PC-3 (cell line): ENCODE measurements at regions not wholly inside any gene's neighbourhood (a gene's known extent, or its start where the extent isn't known, plus 50 kb on each side); places are given as distances from the start of the nearest gene placed in this dataset.

Source experiments
- ATAC-seq: fragments of 200-7000 bp; cut with Tn5 transposase; 2 replicates; pipeline ENCODE4 v1.9.1; 2020; ENCODE audit warnings: mild to moderate bottlenecking, moderate library complexity
- BruUV-seq: library from RNA; stranded (reverse); fragments of 400-500 nt; replicated peaks from 2 replicates; lab custom pipeline; 2021; lab: Mats Ljungman, UMichigan
- CTCF ChIA-PET: fragments of 300-600 bp; sonication (Branson Sonifier 250); formaldehyde crosslinking; loops from one replicate; lab custom pipeline; 2022; ENCODE audit warnings: antibody characterized with exemption; lab: Charles Lee
- POLR2A ChIA-PET: fragments of 300-600 bp; sonication (Branson Sonifier 250); formaldehyde crosslinking; loops from one replicate; lab custom pipeline; 2022; ENCODE audit warnings: antibody characterized with exemption; ENCODE audit not compliant: unreplicated experiment; lab: Charles Lee
- DNase-seq: peaks from one replicate; pipeline ENCODE4 v3.0.0-alpha.2; 2015
- H2AFZ ChIP-seq: fragments of 300-600 bp; sonication (generic); 2 replicates; pipeline ENCODE4 v1.6.0; 2016; ENCODE audit warnings: antibody characterized with exemption, low read length
- H3F3A ChIP-seq: fragments of 300-600 bp; sonication (generic); one replicate; pipeline ENCODE4 v1.6.0; 2017; ENCODE audit warnings: antibody characterized with exemption, low read length, control low read depth, mild to moderate bottlenecking; ENCODE audit not compliant: unreplicated experiment
- H3K27ac ChIP-seq: fragments of 300-600 bp; sonication (generic); 2 replicates; pipeline ENCODE4 v1.5.1; 2016; ENCODE audit warnings: mild to moderate bottlenecking, low read length
- H3K27me3 ChIP-seq: fragments of 300-600 bp; sonication (generic); 2 replicates; pipeline ENCODE4 v1.6.1; 2016; ENCODE audit warnings: low read length, mixed read lengths
- H3K36me3 ChIP-seq: fragments of 300-600 bp; sonication (generic); 2 replicates; pipeline ENCODE4 v1.6.1; 2016; ENCODE audit warnings: low read depth, mixed run types, low read length, mixed read lengths
- H3K4me1 ChIP-seq: fragments of 300-600 bp; sonication (generic); 2 replicates; pipeline ENCODE4 v1.5.1; 2016; ENCODE audit warnings: low read length; ENCODE audit not compliant: insufficient read depth
- H3K4me2 ChIP-seq: fragments of 300-600 bp; sonication (generic); 2 replicates; pipeline ENCODE4 v1.6.0; 2016; ENCODE audit warnings: low read length
- H3K4me3 ChIP-seq: fragments of 300-600 bp; sonication (generic); 2 replicates; pipeline ENCODE4 v1.5.1; 2016; ENCODE audit warnings: mild to moderate bottlenecking, low read length, mixed read lengths
- H3K79me2 ChIP-seq: fragments of 300-600 bp; sonication (generic); 2 replicates; pipeline ENCODE4 v1.6.1; 2017; ENCODE audit warnings: low read length, mixed read lengths
- H3K9ac ChIP-seq: fragments of 300-600 bp; sonication (generic); 2 replicates; pipeline ENCODE4 v1.6.0; 2016; ENCODE audit warnings: mild to moderate bottlenecking, low read length
- H3K9me2 ChIP-seq: fragments of 300-600 bp; sonication (generic); replicated peaks from 2 replicates; pipeline ENCODE4 v1.6.1; 2016; ENCODE audit warnings: mixed run types, low read length, mixed read lengths
- H3K9me3 ChIP-seq: fragments of 300-600 bp; sonication (generic); 2 replicates; pipeline ENCODE4 v1.6.1; 2016; ENCODE audit warnings: low read length, mixed read lengths
- H4K20me1 ChIP-seq: fragments of 300-600 bp; sonication (generic); 2 replicates; pipeline ENCODE4 v1.6.1; 2016; ENCODE audit warnings: low read length, mixed read lengths
- CTCF ChIP-seq: fragments of 300-600 bp; sonication (generic); conservative IDR thresholded peaks from 2 replicates; pipeline ENCODE4 v1.5.1; 2017; ENCODE audit warnings: antibody characterized with exemption, low read depth, mild to moderate bottlenecking, low read length
- EZH2 ChIP-seq: fragments of 300-600 bp; sonication (generic); IDR thresholded peaks from one replicate; pipeline ENCODE4 v1.6.1; 2017; ENCODE audit warnings: antibody characterized with exemption, mild to moderate bottlenecking, low read length; ENCODE audit not compliant: unreplicated experiment
- EZH2phosphoT487 ChIP-seq: fragments of 300-600 bp; sonication (generic); IDR thresholded peaks from 2 replicates; pipeline ENCODE4 v1.6.1; 2018; ENCODE audit warnings: mild to moderate bottlenecking, antibody characterized with exemption, low read length, borderline replicate concordance
- intact Hi-C: fragments of 100-400 bp; cut with micrococcal nuclease; formaldehyde crosslinking; loops from 2 replicates; pipeline ENCODE4 v1.9.0; 2023

GRCh38 chr1:193614817-193615216 lies 428.4 kb upstream of the B3GALT2 start:
- Histone ChIP-seq H3K27me3 (no peaks in the 10 kb centered on the region), H3K9me2 (no peaks in the 10 kb centered on the region), H3K4me1 (peaks cover 10% of the 10 kb centered on the region; the same call in 1 of the 2 replicates), H3K4me3 (no peak overlapping the region), H3K4me2 (no peak overlapping the region), H3K27ac (peak overlapping the region; percentile 8; the same call in 1 of the 2 replicates), H2AFZ (peak overlapping the region; percentile 46), H3F3A (no peaks in the 10 kb centered on the region), H4K20me1 (no peaks in the 10 kb centered on the region), H3K79me2 (no peaks in the 10 kb centered on the region), H3K9ac (no peak overlapping the region; the same call in 1 of the 2 replicates), H3K36me3 (no peaks in the 10 kb centered on the region), H3K9me3 (no peaks in the 10 kb centered on the region)
- BruUV-seq = no TSS peak
- TF ChIP-seq CTCF = no peak
- TF ChIP-seq EZH2 = no peak
- TF ChIP-seq EZH2phosphoT487 = no peak
- DNase-seq (peak; percentile 46), ATAC-seq (no peak)
- intact Hi-C loops = no loop called here
- ChIA-PET CTCF (no interaction called here), POLR2A (no interaction called here)

- no peaks in the 10 kb centered on the region for H3F3A ChIP-seq
- H3K79me2 ChIP-seq = no peaks in the 10 kb centered on the region
- no TSS peak for BruUV-seq
- no peak for TF ChIP-seq CTCF
- TF ChIP-seq EZH2phosphoT487 = no peak
- TF ChIP-seq EZH2 = no peak
- no peak overlapping the region for H3K27ac ChIP-seq
- intact Hi-C loops = no loop called here
- no peaks in the 10 kb centered on the region for H3K9me3 ChIP-seq
- POLR2A ChIA-PET = no interaction called here
- no peak overlapping the region for H2AFZ ChIP-seq
- no peak overlapping the region for H3K4me2 ChIP-seq
- CTCF ChIA-PET = no interaction called here
- H3K4me1 ChIP-seq = peaks cover 10% of the 10 kb centered on the region; the same call in 1 of the 2 replicates
- H3K9ac ChIP-seq = no peak overlapping the region
- no peaks in the 10 kb centered on the region for H4K20me1 ChIP-seq
- no peak overlapping the region for H3K4me3 ChIP-seq
- no peaks in the 10 kb centered on the region for H3K27me3 ChIP-seq
- H3K36me3 ChIP-seq = no peaks in the 10 kb centered on the region
- no peaks in the 10 kb centered on the region for H3K9me2 ChIP-seq
- DNase-seq (no peak), ATAC-seq (no peak)
These were observed 427.9 kb upstream of the B3GALT2 start for GRCh38 chr1:193614275-193614674.

GRCh38 chr1:193613041-193613440 lies 426.6 kb upstream of the B3GALT2 start:
- intact Hi-C loops = no loop called here
- Histone ChIP-seq H3K36me3 (no peaks in the 10 kb centered on the region), H3K4me1 (peaks cover 10% of the 10 kb centered on the region; the same call in 1 of the 2 replicates), H3K27me3 (no peaks in the 10 kb centered on the region), H3K9me3 (no peaks in the 10 kb centered on the region), H3K4me2 (no peak overlapping the region), H2AFZ (no peak overlapping the region), H3K79me2 (no peaks in the 10 kb centered on the region), H4K20me1 (no peaks in the 10 kb centered on the region), H3K9ac (no peak overlapping the region), H3K27ac (no peak overlapping the region), H3K9me2 (no peaks in the 10 kb centered on the region), H3F3A (no peaks in the 10 kb centered on the region), H3K4me3 (no peak overlapping the region)
- ChIA-PET CTCF (no interaction called here), POLR2A (no interaction called here)
- BruUV-seq = no TSS peak
- DNase-seq (no peak), ATAC-seq (no peak)
- TF ChIP-seq EZH2 = no peak
- no peak for TF ChIP-seq EZH2phosphoT487
- TF ChIP-seq CTCF = no peak
